ENCODE measurements at regions not wholly inside any gene's neighbourhood (a gene's known extent, or its start where the extent isn't known, plus 50 kb on each side); places are given as distances from the start of the nearest gene placed in this dataset.

DNA sequence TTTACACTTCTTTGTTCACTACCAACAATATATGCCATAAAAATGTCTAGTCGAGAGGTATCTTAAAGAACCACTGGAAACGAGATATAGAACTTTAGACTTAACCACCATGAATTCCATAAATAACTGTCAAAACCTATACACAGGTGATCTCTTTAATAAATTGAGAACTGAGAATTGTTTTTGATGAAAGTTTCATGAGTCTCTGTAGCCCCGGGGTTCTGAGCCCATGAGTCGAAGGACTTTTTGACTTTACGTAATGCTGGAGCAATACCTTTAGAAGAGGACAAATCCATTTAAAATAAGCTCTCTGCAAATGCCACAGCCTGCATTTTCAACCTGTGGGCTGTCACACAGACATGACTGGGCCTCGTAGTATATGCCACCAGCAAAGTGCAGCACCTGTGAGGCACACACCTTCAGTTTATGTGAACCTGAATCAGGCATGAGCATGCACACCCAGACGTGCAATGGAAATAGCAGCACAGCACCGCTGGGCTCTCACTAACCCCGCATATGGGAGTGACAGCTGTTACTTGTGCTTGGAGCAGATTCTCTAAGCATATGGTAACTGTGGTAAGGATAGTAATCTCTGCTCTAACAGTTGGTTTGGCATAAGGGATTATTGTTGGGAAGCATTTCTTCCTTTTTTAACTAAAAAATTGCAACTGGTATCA lies 383.2 kb downstream of the SOCS6 start:
- H3K4me1 ChIP-seq (ENCODE audit: insufficient read depth, low read length) = peaks cover 13% of the 10 kb centered on the region
- no peaks in the 10 kb centered on the region for H3K27me3 ChIP-seq (ENCODE audit: insufficient read depth, low read length, poor library complexity)
- H3K36me3 ChIP-seq (ENCODE audit: insufficient read depth, low read length) = no peaks in the 10 kb centered on the region
- H2AFZ ChIP-seq (ENCODE audit: low read depth, low read length) = no peak overlapping the region
- H3K4me2 ChIP-seq (ENCODE audit: insufficient read depth, low read length) = no peak overlapping the region
- ATAC-seq (ENCODE audit: insufficient read depth, low read depth) (peak; percentile 63; the same call in 2 of the 3 replicates), DNase-seq (no peak)
- H3K9ac ChIP-seq (ENCODE audit: low read depth, low read length) = no peak overlapping the region
- no peak overlapping the region for H3K27ac ChIP-seq (ENCODE audit: low read length)
- no peak overlapping the region for H3K4me3 ChIP-seq (ENCODE audit: low read depth in 1 of 2, low read length in 2 of 2)
- H4K20me1 ChIP-seq (ENCODE audit: insufficient read depth, low read length) = no peaks in the 10 kb centered on the region
- TF ChIP-seq EZH2 (IDR thresholded peaks at IDR 0.05; ENCODE audit: borderline replicate concordance, low read depth, low read length, severe bottlenecking) = no peak
- TF ChIP-seq, protein P1, sequence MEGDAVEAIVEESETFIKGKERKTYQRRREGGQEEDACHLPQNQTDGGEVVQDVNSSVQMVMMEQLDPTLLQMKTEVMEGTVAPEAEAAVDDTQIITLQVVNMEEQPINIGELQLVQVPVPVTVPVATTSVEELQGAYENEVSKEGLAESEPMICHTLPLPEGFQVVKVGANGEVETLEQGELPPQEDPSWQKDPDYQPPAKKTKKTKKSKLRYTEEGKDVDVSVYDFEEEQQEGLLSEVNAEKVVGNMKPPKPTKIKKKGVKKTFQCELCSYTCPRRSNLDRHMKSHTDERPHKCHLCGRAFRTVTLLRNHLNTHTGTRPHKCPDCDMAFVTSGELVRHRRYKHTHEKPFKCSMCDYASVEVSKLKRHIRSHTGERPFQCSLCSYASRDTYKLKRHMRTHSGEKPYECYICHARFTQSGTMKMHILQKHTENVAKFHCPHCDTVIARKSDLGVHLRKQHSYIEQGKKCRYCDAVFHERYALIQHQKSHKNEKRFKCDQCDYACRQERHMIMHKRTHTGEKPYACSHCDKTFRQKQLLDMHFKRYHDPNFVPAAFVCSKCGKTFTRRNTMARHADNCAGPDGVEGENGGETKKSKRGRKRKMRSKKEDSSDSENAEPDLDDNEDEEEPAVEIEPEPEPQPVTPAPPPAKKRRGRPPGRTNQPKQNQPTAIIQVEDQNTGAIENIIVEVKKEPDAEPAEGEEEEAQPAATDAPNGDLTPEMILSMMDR (IDR thresholded peaks at IDR 0.05; ENCODE audit: borderline replicate concordance, extremely low read depth, low read length, poor library complexity, severe bottlenecking) = no peak
- peaks cover 17% of the 10 kb centered on the region for H3K9me3 ChIP-seq (ENCODE audit: insufficient read depth, low read length, severe bottlenecking)
- no peaks in the 10 kb centered on the region for H3K79me2 ChIP-seq (ENCODE audit: insufficient read depth, low read length)

DNA sequence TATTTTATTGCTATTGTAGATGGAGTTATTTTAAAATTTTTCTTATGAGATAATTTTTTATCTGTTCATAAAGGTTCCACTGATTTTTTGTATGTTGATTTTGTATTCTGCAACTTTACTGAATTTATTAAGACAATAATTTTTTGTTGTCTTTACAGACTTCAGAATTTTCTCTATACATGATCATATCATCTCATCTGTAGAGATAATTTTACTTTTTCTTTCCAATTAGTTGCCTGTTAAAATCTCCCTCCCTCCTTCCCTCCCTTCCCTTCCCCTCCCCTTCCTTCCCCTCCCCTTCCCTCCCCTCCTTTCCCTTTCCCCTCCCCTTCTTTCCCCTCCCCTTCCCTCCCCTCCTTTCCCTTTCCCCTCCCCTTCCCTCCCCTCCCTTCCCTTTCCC lies 378.1 kb downstream of the SOCS6 start:
- H3K9ac ChIP-seq (ENCODE audit: low read depth, low read length) = no peak overlapping the region
- ATAC-seq (ENCODE audit: insufficient read depth, low read depth) (no peak), DNase-seq (no peak)
- H3K4me1 ChIP-seq (ENCODE audit: insufficient read depth, low read length) = peaks cover 12% of the 10 kb centered on the region
- no peak overlapping the region for H2AFZ ChIP-seq (ENCODE audit: low read depth, low read length)
- H3K27ac ChIP-seq (ENCODE audit: low read length) = no peak overlapping the region
- H3K4me3 ChIP-seq (ENCODE audit: low read depth in 1 of 2, low read length in 2 of 2) = no peak overlapping the region
- no peaks in the 10 kb centered on the region for H3K79me2 ChIP-seq (ENCODE audit: insufficient read depth, low read length)
- no peaks in the 10 kb centered on the region for H3K27me3 ChIP-seq (ENCODE audit: insufficient read depth, low read length, poor library complexity)
- TF ChIP-seq, protein P1 (IDR thresholded peaks at IDR 0.05; ENCODE audit: borderline replicate concordance, extremely low read depth, low read length, poor library complexity, severe bottlenecking) = no peak
- TF ChIP-seq EZH2 (IDR thresholded peaks at IDR 0.05; ENCODE audit: borderline replicate concordance, low read depth, low read length, severe bottlenecking) = no peak
- H3K9me3 ChIP-seq (ENCODE audit: insufficient read depth, low read length, severe bottlenecking) = peaks cover 17% of the 10 kb centered on the region
- no peak overlapping the region for H3K4me2 ChIP-seq (ENCODE audit: insufficient read depth, low read length)
- H3K36me3 ChIP-seq (ENCODE audit: insufficient read depth, low read length) = no peaks in the 10 kb centered on the region
- no peaks in the 10 kb centered on the region for H4K20me1 ChIP-seq (ENCODE audit: insufficient read depth, low read length)

DNA sequence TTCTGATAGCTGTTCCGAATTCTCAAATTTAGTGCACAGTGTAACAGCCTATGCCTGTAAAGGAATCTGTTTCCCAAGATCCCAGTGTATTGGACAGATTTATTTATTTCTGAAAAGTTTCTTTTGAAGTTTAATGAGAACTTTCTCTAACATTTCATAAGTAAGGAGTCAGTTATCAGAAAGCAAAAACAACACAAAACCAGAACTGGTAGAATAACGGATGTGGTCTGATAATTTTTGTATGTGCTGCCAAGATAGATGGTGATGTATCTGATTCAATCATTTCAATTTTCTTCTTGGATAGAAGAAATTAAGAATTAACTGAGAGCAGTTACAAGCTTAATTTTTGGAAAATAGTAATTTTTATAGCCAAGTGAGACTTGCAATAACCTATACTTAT lies 374.3 kb downstream of the SOCS6 start:
- TF ChIP-seq, protein P1 (IDR thresholded peaks at IDR 0.05; ENCODE audit: borderline replicate concordance, extremely low read depth, low read length, poor library complexity, severe bottlenecking) = no peak
- TF ChIP-seq EZH2 (IDR thresholded peaks at IDR 0.05; ENCODE audit: borderline replicate concordance, low read depth, low read length, severe bottlenecking) = no peak
- peak; percentile 65; the same call in 2 of the 3 replicates for ATAC-seq (ENCODE audit: insufficient read depth, low read depth)

More for the DNA sequence above, 374.3 kb downstream of the SOCS6 start:
- peaks cover 20% of the 10 kb centered on the region for H3K4me1 ChIP-seq (ENCODE audit: insufficient read depth, low read length)
- no peak overlapping the region for H3K4me2 ChIP-seq (ENCODE audit: insufficient read depth, low read length)
- H3K9ac ChIP-seq (ENCODE audit: low read depth, low read length) = no peak overlapping the region
- H3K36me3 ChIP-seq (ENCODE audit: insufficient read depth, low read length) = no peaks in the 10 kb centered on the region
- H3K9me3 ChIP-seq (ENCODE audit: insufficient read depth, low read length, severe bottlenecking) = no peaks in the 10 kb centered on the region
- no peak overlapping the region for H3K4me3 ChIP-seq (ENCODE audit: low read depth in 1 of 2, low read length in 2 of 2)
- no peaks in the 10 kb centered on the region for H4K20me1 ChIP-seq (ENCODE audit: insufficient read depth, low read length)
- peak overlapping the region; percentile 57 for H3K27ac ChIP-seq (ENCODE audit: low read length)
- H2AFZ ChIP-seq (ENCODE audit: low read depth, low read length) = no peak overlapping the region
- DNase-seq = no peak
- H3K79me2 ChIP-seq (ENCODE audit: insufficient read depth, low read length) = no peaks in the 10 kb centered on the region
- no peaks in the 10 kb centered on the region for H3K27me3 ChIP-seq (ENCODE audit: insufficient read depth, low read length, poor library complexity)
